ENCODE measurements at regions not wholly inside any gene's neighbourhood (a gene's known extent, or its start where the extent isn't known, plus 50 kb on each side); places are given as distances from the start of the nearest gene placed in this dataset.

- H2AFZ ChIP-seq: no peak overlapping the region
- TF ChIP-seq CTCF (IDR thresholded peaks at IDR 0.05): no peak
- no peaks in the 10 kb centered on the region for H3K36me3 ChIP-seq (ENCODE audit: control insufficient read depth, insufficient read depth, low read length)
- H3K79me2 ChIP-seq: no peaks in the 10 kb centered on the region
- H3K4me1 ChIP-seq: no peaks in the 10 kb centered on the region
- H3K4me3 ChIP-seq (ENCODE audit: low read depth, low read length): no peak overlapping the region
- H3K4me2 ChIP-seq (ENCODE audit: low read length): no peak overlapping the region
- H3K27me3 ChIP-seq (ENCODE audit: control insufficient read depth, insufficient read depth, low read length): peaks cover 3% of the 10 kb centered on the region
- no peaks in the 10 kb centered on the region for H3K9me3 ChIP-seq (ENCODE audit: control insufficient read depth, low read length)
- peak overlapping the region; percentile 15 for H3K27ac ChIP-seq
- no peak overlapping the region for H3K9ac ChIP-seq
Measured at GRCh38 chr6:167683028-167683862, 143.5 kb upstream of the AFDN start.

GRCh38 chr6:167684276-167685104 lies 142.2 kb upstream of the AFDN start:
- Histone ChIP-seq H3K79me2 (no peaks in the 10 kb centered on the region), H2AFZ (no peak overlapping the region), H3K4me1 (no peaks in the 10 kb centered on the region), H3K4me2 (ENCODE audit: low read length) (no peak overlapping the region), H3K27me3 (ENCODE audit: control insufficient read depth, insufficient read depth, low read length) (peaks cover 3% of the 10 kb centered on the region), H3K9me3 (ENCODE audit: control insufficient read depth, low read length) (no peaks in the 10 kb centered on the region), H3K4me3 (ENCODE audit: low read depth, low read length) (no peak overlapping the region), H3K27ac (no peak overlapping the region), H3K36me3 (ENCODE audit: control insufficient read depth, insufficient read depth, low read length) (no peaks in the 10 kb centered on the region), H3K9ac (no peak overlapping the region)
- TF ChIP-seq CTCF (IDR thresholded peaks at IDR 0.05): no peak

- no peak for TF ChIP-seq CTCF (IDR thresholded peaks at IDR 0.05)
- Histone ChIP-seq H3K4me1 (no peaks in the 10 kb centered on the region), H3K4me3 (ENCODE audit: low read depth, low read length) (no peak overlapping the region), H3K36me3 (ENCODE audit: control insufficient read depth, insufficient read depth, low read length) (no peaks in the 10 kb centered on the region), H3K79me2 (no peaks in the 10 kb centered on the region), H2AFZ (no peak overlapping the region), H3K4me2 (ENCODE audit: low read length) (no peak overlapping the region), H3K9me3 (ENCODE audit: control insufficient read depth, low read length) (no peaks in the 10 kb centered on the region), H3K27me3 (ENCODE audit: control insufficient read depth, insufficient read depth, low read length) (peaks cover 3% of the 10 kb centered on the region), H3K9ac (no peak overlapping the region), H3K27ac (no peak overlapping the region)
Measured at GRCh38 chr6:167685654-167686053, 141.1 kb upstream of the AFDN start.

GRCh38 chr6:167686204-167686893 lies 140.4 kb upstream of the AFDN start:
- Histone ChIP-seq H3K27ac (no peak overlapping the region), H3K4me1 (no peaks in the 10 kb centered on the region), H3K79me2 (no peaks in the 10 kb centered on the region), H3K9me3 (ENCODE audit: control insufficient read depth, low read length) (no peaks in the 10 kb centered on the region), H2AFZ (no peak overlapping the region), H3K36me3 (ENCODE audit: control insufficient read depth, insufficient read depth, low read length) (no peaks in the 10 kb centered on the region), H3K4me3 (ENCODE audit: low read depth, low read length) (no peak overlapping the region), H3K27me3 (ENCODE audit: control insufficient read depth, insufficient read depth, low read length) (peaks cover under 1% of the 10 kb centered on the region), H3K9ac (no peak overlapping the region), H3K4me2 (ENCODE audit: low read length) (no peak overlapping the region)
- TF ChIP-seq CTCF (IDR thresholded peaks at IDR 0.05): no peak
